GM12874 (cell line): ENCODE measurements at regions not wholly inside any gene's neighbourhood (a gene's known extent, or its start where the extent isn't known, plus 50 kb on each side); places are given as distances from the start of the nearest gene placed in this dataset.

Source experiments
- CTCF ChIP-seq: IDR thresholded peaks from 2 replicates; pipeline ENCODE4 v1.5.1; 2011; ENCODE audit warnings: low read depth, mild to moderate bottlenecking, control low read depth, low read length, moderate library complexity; ENCODE audit not compliant: insufficient read depth

- TF ChIP-seq CTCF = no peak
Observed at GRCh38 chr12:16668198-16668597, 62.2 kb upstream of the LMO3 start.

DNA sequence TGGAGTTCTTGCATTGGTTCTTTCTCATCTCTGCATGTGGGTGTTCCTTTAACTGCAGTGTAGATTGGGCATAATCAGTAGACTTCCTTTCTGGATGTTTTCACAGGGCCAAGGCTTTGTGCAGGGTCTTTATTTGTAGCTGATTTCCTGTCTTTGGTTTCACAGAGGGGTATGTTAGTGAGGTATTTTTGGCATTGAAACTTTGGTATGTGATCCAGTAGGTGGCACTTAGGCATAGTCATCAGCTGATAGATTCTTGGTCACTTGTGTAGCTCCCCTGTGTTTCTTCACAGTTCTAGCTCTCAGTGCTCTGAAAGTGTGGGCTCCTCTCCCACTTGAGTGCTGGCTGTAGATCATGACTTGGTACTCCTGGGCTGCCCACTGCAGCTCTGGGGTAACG, 52.7 kb upstream of the LMO3 start:
- TF ChIP-seq CTCF = no peak
